ENCODE measurements at regions not wholly inside any gene's neighbourhood (a gene's known extent, or its start where the extent isn't known, plus 50 kb on each side); places are given as distances from the start of the nearest gene placed in this dataset.

DNA sequence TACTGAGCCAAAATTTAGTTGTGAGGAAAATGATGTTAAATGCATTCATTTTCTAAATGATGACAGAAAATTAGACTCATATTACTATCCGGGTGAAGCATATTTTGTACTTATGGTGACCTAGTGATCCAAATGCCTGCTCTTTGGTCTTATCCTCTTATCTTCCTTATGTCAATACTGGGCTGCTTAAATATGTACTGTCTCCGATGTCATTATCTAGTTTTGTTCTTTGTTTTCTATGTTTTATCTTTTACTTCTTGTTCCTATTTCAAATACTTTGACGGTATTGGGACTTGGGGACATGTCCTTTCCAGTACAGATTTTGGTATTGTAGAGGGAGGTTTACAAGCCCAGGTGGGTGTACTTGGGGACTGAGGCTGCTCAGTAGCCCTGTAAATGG lies 124.6 kb upstream of the ESR1 start:
- H3K36me3 ChIP-seq (replicated peaks in 1 of 2; ENCODE audit: insufficient read depth in 1 of 2, low read depth in 2 of 2), result no peaks in the 10 kb centered on the region
- TF ChIP-seq POLR2A (IDR thresholded peaks at IDR 0.05), result no peak
- TF ChIP-seq, protein P1, sequence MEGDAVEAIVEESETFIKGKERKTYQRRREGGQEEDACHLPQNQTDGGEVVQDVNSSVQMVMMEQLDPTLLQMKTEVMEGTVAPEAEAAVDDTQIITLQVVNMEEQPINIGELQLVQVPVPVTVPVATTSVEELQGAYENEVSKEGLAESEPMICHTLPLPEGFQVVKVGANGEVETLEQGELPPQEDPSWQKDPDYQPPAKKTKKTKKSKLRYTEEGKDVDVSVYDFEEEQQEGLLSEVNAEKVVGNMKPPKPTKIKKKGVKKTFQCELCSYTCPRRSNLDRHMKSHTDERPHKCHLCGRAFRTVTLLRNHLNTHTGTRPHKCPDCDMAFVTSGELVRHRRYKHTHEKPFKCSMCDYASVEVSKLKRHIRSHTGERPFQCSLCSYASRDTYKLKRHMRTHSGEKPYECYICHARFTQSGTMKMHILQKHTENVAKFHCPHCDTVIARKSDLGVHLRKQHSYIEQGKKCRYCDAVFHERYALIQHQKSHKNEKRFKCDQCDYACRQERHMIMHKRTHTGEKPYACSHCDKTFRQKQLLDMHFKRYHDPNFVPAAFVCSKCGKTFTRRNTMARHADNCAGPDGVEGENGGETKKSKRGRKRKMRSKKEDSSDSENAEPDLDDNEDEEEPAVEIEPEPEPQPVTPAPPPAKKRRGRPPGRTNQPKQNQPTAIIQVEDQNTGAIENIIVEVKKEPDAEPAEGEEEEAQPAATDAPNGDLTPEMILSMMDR (IDR thresholded peaks at IDR 0.05), result no peak
- no peak overlapping the region for H3K27ac ChIP-seq
- no peaks in the 10 kb centered on the region for H3K4me1 ChIP-seq
- intact Hi-C loops (cut with DNase I), result no loop called here
- H3K9me3 ChIP-seq, result no peaks in the 10 kb centered on the region
- no peaks in the 10 kb centered on the region for H3K27me3 ChIP-seq
- WGBS, 2 donors, result 19 to 22% methylated on average over 3 of the region's 3 CpGs
- H3K4me3 ChIP-seq, result no peak overlapping the region
- no peak for DNase-seq
- ATAC-seq, result no peak

DNA sequence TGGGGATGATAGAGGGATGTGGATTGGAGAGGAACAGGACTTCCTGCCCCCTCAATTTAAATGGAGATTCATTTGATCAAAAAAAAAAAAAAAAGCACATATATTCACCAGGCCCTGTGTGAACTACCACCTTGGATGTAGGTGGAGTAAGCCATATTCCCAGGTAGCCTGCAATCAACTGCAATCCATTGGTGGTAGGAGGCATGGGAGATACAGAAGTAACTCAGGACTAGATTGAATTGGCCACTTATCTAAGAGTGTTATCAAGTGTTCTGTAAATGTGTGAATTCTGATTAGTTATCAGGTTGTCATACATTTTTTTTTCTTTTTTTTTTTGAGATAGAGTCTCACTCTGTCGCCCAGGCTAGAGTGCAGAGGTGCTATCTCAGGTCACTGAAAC lies 124.1 kb upstream of the ESR1 start:
- H3K4me1 ChIP-seq, result no peaks in the 10 kb centered on the region
- TF ChIP-seq, protein P1 (IDR thresholded peaks at IDR 0.05), result no peak
- TF ChIP-seq POLR2A (IDR thresholded peaks at IDR 0.05), result no peak
- no peaks in the 10 kb centered on the region for H3K27me3 ChIP-seq
- no peak overlapping the region for H3K4me3 ChIP-seq
- WGBS, 2 donors, result 33 to 36% methylated on average over 1 of the region's 1 CpG
- no peaks in the 10 kb centered on the region for H3K9me3 ChIP-seq
- no peak for DNase-seq
- H3K36me3 ChIP-seq (replicated peaks in 1 of 2; ENCODE audit: insufficient read depth in 1 of 2, low read depth in 2 of 2), result no peaks in the 10 kb centered on the region
- intact Hi-C loops (cut with DNase I), result no loop called here
- no peak for ATAC-seq
- H3K27ac ChIP-seq, result no peak overlapping the region

DNA sequence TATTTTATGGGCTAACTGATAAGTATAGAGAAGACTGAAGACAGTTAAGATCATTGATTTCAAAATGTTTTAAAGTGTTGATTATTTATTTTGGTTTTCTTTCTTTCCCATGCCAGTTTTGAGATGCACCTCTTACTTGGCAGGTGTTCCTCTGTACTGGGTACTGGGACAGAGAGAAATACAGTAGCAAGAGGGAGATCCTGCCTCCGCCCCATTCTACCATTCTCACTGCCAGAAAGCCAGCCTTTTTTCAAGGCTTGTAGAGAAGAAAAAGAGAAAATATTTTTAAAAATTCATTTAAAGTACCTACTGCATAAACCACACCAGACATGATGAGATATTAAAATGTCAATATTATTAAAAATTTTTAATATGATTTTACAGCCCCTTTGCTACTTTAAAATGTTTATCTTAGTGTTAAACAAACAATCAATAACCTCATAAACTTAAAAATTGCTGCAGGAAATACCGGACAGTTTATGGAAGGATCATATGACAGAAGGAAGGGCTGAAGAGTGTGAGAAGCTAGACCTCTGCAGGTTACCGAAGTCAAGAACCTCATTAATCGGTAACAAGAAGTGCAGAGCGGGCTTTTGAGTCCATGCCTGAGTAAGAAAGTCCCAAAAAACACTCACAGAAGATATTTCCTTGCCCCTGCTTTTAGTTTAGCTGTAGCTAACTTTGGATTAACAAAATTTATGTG lies 117.8 kb upstream of the ESR1 start:
- TF ChIP-seq POLR2A (IDR thresholded peaks at IDR 0.05), result no peak
- TF ChIP-seq, protein P1 (IDR thresholded peaks at IDR 0.05), result no peak
- ATAC-seq (no peak), DNase-seq (no peak)
- Histone ChIP-seq H3K4me1 (no peaks in the 10 kb centered on the region), H3K36me3 (replicated peaks in 1 of 2; ENCODE audit: insufficient read depth in 1 of 2, low read depth in 2 of 2) (no peaks in the 10 kb centered on the region), H3K9me3 (no peaks in the 10 kb centered on the region), H3K27ac (no peak overlapping the region), H3K4me3 (no peak overlapping the region), H3K27me3 (no peaks in the 10 kb centered on the region)
- WGBS, 2 donors, result 63 to 65% methylated on average over 5 of the region's 5 CpGs
- intact Hi-C loops (cut with DNase I), result no loop called here

DNA sequence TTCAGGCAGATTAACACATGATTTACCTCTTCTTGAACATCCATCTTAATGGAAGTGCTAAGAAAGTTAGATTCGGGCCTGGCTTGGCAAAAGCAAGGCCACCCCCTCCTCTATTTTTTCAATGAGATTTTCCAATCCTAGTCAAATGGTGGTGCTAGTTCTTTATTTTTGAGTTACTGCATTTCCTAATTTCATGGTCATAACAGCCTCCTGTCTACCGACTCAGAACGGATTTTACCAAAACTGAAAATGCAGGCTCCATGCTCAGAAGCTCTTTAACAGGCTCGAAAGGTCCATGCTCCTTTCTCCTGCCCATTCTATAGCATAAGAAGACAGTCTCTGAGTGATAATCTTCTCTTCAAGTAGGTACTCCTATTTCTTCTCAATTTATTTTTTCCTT lies 117.2 kb upstream of the ESR1 start:
- Histone ChIP-seq H3K4me3 (no peak overlapping the region), H3K9me3 (no peaks in the 10 kb centered on the region), H3K4me1 (no peaks in the 10 kb centered on the region), H3K27me3 (no peaks in the 10 kb centered on the region), H3K36me3 (replicated peaks in 1 of 2; ENCODE audit: insufficient read depth in 1 of 2, low read depth in 2 of 2) (no peaks in the 10 kb centered on the region), H3K27ac (no peak overlapping the region)
- DNase-seq (no peak), ATAC-seq (no peak)
- peak in 1 of 3 donors; percentile 7 for TF ChIP-seq POLR2A (IDR thresholded peaks at IDR 0.05)
- TF ChIP-seq, protein P1 (IDR thresholded peaks at IDR 0.05), result no peak
- intact Hi-C loops (cut with DNase I), result no loop called here
- 44 to 55% methylated on average over 4 of the region's 4 CpGs for WGBS, 2 donors

All from body of pancreas (tissue), 4 donors.